K562 (cell line): ENCODE measurements at regions not wholly inside any gene's neighbourhood (a gene's known extent, or its start where the extent isn't known, plus 50 kb on each side); places are given as distances from the start of the nearest gene placed in this dataset.

Experiments used
- ATAC-seq: fragments of 200-7000 bp; cut with Tn5 transposase; 3 replicates; pipeline ENCODE4 v1.9.1; 2020; ENCODE audit warnings: moderate library complexity
- BruUV-seq: library from RNA; stranded (reverse); fragments of 400-500 nt; replicated peaks from 2 replicates; lab custom pipeline; 2021; lab: Mats Ljungman, UMichigan
- CTCF ChIA-PET: fragments of 300-600 bp; formaldehyde crosslinking; extraction: SDS; loops from one replicate; lab custom pipeline; 2021; ENCODE audit warnings: low intra/inter-chr PET ratio; lab: Yijun Ruan, JAX
- POLR2A ChIA-PET: fragments of 300-600, 350-650 bp; sonication (Branson Sonifier 250); formaldehyde crosslinking; extraction: SDS; loops from one replicate; lab custom pipeline; 2021; ENCODE audit warnings: antibody characterized with exemption, inconsistent platforms; lab: Yijun Ruan, JAX
- DNase-seq, 4 experiments: peaks; one replicate each; pipeline versions ENCODE4 v3.0.0 to v3.0.0-alpha.2; 2011 to 2018; ENCODE audit warnings: low spot score in 3 of 4, mixed read lengths in 3 of 4; ENCODE audit errors: extremely low read depth in 1 of 4
- FAIRE-seq: peaks from 2 replicates; lab custom pipeline; 2011; peaks lifted over from hg19 to GRCh38; lab: Jason Lieb, UNC
- H2AFZ ChIP-seq: 2 replicates; pipeline ENCODE4 v1.6.0; 2011; ENCODE audit warnings: low read depth, low read length, control low read depth, inconsistent platforms
- H3K27ac ChIP-seq: fragments of 200-600 bp; 3 replicates; pipeline ENCODE4 v1.8.0; 2011; ENCODE audit warnings: low read depth, mild to moderate bottlenecking, control low read depth, inconsistent platforms, low read length, moderate library complexity, mixed read lengths; ENCODE audit errors: extremely low read depth
- H3K27me3 ChIP-seq, 2 experiments: fragments of 300-600 bp in 1 of 2; 2 replicates in 1 of 2; 3 replicates in 1 of 2; pipeline versions ENCODE4 v1.6.0 to v1.8.0; 2011; ENCODE audit warnings: inconsistent platforms in 2 of 2, low read length in 2 of 2, mild to moderate bottlenecking in 1 of 2, mixed read lengths in 1 of 2, moderate library complexity in 1 of 2; ENCODE audit not compliant: control insufficient read depth in 2 of 2, insufficient read depth in 2 of 2
- H3K36me3 ChIP-seq: fragments of 300-600 bp; 3 replicates; pipeline ENCODE4 v1.8.0; 2011; ENCODE audit warnings: mild to moderate bottlenecking, low read length, inconsistent platforms; ENCODE audit not compliant: control insufficient read depth, insufficient read depth
- H3K4me1 ChIP-seq, 2 experiments: fragments of 200-600 bp in 1 of 2; replicated peaks in 1 of 2; 2 replicates in 1 of 2; 3 replicates in 1 of 2; pipeline versions ENCODE4 v1.5.1 to v1.8.0; 2011; ENCODE audit warnings: inconsistent platforms in 2 of 2, low read length in 2 of 2, mild to moderate bottlenecking in 1 of 2, mixed read lengths in 1 of 2, moderate library complexity in 1 of 2; ENCODE audit not compliant: control insufficient read depth in 2 of 2, insufficient read depth in 2 of 2
- H3K4me2 ChIP-seq: 2 replicates; pipeline ENCODE4 v1.6.1; 2011; ENCODE audit warnings: low read length, control low read depth, inconsistent platforms, mixed read lengths; ENCODE audit not compliant: insufficient read depth
- H3K4me3 ChIP-seq: fragments of 200-600 bp; sonication (generic), shearing (Covaris generic); 2 replicates; pipeline ENCODE4 v1.5.1; 2016; ENCODE audit warnings: control low read depth, inconsistent platforms
- H3K79me2 ChIP-seq: fragments of 200-600 bp; 3 replicates; pipeline ENCODE4 v1.8.0; 2011; ENCODE audit warnings: low read length, inconsistent platforms; ENCODE audit not compliant: control insufficient read depth, insufficient read depth
- H3K9ac ChIP-seq, 2 experiments: 2 replicates each; pipeline versions ENCODE4 v1.6.0 to v1.6.1; 2011; ENCODE audit warnings: low read depth in 2 of 2, low read length in 2 of 2, control low read depth in 1 of 2, inconsistent platforms in 1 of 2, mild to moderate bottlenecking in 1 of 2, mixed read lengths in 1 of 2; ENCODE audit not compliant: insufficient read depth in 1 of 2
- H3K9me1 ChIP-seq: one replicate; pipeline ENCODE4 v1.6.0; 2011; ENCODE audit warnings: inconsistent platforms, mild to moderate bottlenecking, low read length, moderate library complexity; ENCODE audit not compliant: control insufficient read depth, insufficient read depth
- H3K9me3 ChIP-seq: replicated peaks from 2 replicates; pipeline ENCODE4 v1.5.1; 2011; ENCODE audit warnings: low read depth, low read length, inconsistent platforms; ENCODE audit not compliant: control insufficient read depth, insufficient read depth
- H4K20me1 ChIP-seq: replicated peaks from 2 replicates; pipeline ENCODE4 v1.6.1; 2011; ENCODE audit warnings: low read length, inconsistent platforms, mixed read lengths; ENCODE audit not compliant: control insufficient read depth, insufficient read depth
- BRF1 ChIP-seq: IDR thresholded peaks from 3 replicates; pipeline ENCODE4 v1.6.1; 2011; ENCODE audit warnings: borderline replicate concordance, mild to moderate bottlenecking; ENCODE audit not compliant: insufficient read length; ENCODE audit errors: extremely low read depth
- FOSL1 ChIP-seq: fragments of 200-800 bp; sonication (Bioruptor generic); conservative IDR thresholded peaks from 2 replicates; pipeline ENCODE4 v1.6.1; 2016; ENCODE audit warnings: missing genetic modification characterization, missing compliant biosample characterization
- GATAD2A ChIP-seq: fragments of 450-650 bp; IDR thresholded peaks from 2 replicates; pipeline ENCODE4 v1.6.1; 2017
- HINFP ChIP-seq: fragments of 450-650 bp; conservative IDR thresholded peaks from 2 replicates; pipeline ENCODE4 v1.6.1; 2016; ENCODE audit warnings: missing genetic modification characterization, low read depth, mild to moderate bottlenecking, control low read depth, missing compliant biosample characterization
- HOXB6 ChIP-seq: fragments of 250-450 bp; sonication (Bioruptor Pico); IDR thresholded peaks from 2 replicates; pipeline ENCODE4 v1.5.1; 2022; ENCODE audit warnings: mild to moderate bottlenecking, borderline replicate concordance
- KAT7 ChIP-seq: sonication (generic); formaldehyde crosslinking; IDR thresholded peaks from 2 replicates; pipeline ENCODE4 v1.8.0; 2022; ENCODE audit warnings: missing genetic modification reagents, mild to moderate bottlenecking, borderline replicate concordance
- NFXL1 ChIP-seq: fragments of 450-650 bp; formaldehyde crosslinking; IDR thresholded peaks from 2 replicates; pipeline ENCODE4 v1.4.0; 2021; ENCODE audit warnings: mild to moderate bottlenecking
- NR3C1 ChIP-seq: sonication (generic); formaldehyde crosslinking; IDR thresholded peaks from 2 replicates; pipeline ENCODE4 v1.8.1; 2022; ENCODE audit warnings: missing genetic modification reagents
- PHB2 ChIP-seq: fragments of 450-650 bp; IDR thresholded peaks from 2 replicates; pipeline ENCODE4 v1.6.1; 2017; ENCODE audit warnings: low read depth
- RBFOX2 ChIP-seq: fragments of 200-400 bp; formaldehyde crosslinking; IDR thresholded peaks from 2 replicates; pipeline ENCODE4 v1.6.1; 2017; ENCODE audit warnings: low read depth, mild to moderate bottlenecking, low read length, moderate library complexity
- SMAD2 ChIP-seq: fragments of 150-350 bp; IDR thresholded peaks from 2 replicates; pipeline ENCODE4 v1.6.1; 2014; ENCODE audit warnings: low read depth, mild to moderate bottlenecking, low read length
- ZNF184 ChIP-seq: sonication (generic); formaldehyde crosslinking; IDR thresholded peaks from 2 replicates; pipeline ENCODE4 v1.5.0; 2020; ENCODE audit warnings: missing genetic modification reagents
- ZNF511 ChIP-seq: sonication (generic); formaldehyde crosslinking; IDR thresholded peaks from 2 replicates; pipeline ENCODE4 v1.8.0; 2022; ENCODE audit warnings: mild to moderate bottlenecking, missing genetic modification reagents
- WGBS: fragments of 100-300 bp; shearing (Covaris generic); methylation state at CpG from one replicate; pipeline ENCODE4 v1.1.6; 2016; ENCODE audit warnings: low coverage, mixed read lengths; ENCODE audit not compliant: insufficient coverage; ENCODE audit errors: missing lambda C conversion rate; 5-methylcytosine and 5-hydroxymethylcytosine counted together
- in situ Hi-C: fragments of 300-500 bp; cut with MboI; formaldehyde crosslinking; loops from 4 replicates; pipeline ENCODE4 v1.15.0; 2018; ENCODE audit warnings: inconsistent platforms, mixed read lengths
- intact Hi-C: fragments of 100-400 bp; cut with micrococcal nuclease; formaldehyde crosslinking; loops from 2 replicates; pipeline ENCODE4 v1.14.2; 2022

DNA sequence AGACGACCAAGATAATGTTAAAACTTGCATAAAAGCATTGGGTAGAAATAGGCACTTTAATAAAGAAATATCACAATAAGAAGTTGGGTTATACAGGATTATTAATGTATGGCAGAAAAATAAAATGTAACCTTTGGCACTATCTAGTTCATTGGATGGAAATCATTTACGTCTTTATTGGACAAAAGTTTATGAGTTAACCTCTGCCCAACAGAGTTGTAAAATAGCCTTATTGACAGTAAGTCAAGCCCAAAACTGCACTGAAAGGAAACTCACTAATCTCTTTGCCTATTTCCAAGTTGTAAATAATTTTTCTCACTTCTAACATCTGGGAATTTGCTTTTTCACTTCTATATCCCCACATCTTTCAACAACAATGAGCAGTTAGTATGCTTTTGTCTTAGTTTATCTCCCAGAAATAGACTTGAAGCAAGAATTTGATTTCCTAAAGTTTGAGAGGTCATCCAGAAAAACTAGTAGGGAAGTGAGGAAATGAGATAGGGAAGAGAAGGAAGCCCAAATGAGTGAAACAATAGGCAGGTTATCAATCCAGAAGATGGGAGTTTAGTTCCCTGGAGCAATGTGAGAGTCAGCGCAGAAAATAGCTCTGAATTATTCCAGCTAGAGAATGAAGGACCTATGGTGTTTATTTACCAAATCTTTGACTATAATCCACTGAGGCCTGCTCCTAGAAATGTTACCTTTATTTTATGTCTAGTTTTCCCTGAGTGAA is 434.8 kb downstream of the CCER1 start:
- ChIA-PET POLR2A (no interaction called here), CTCF (no interaction called here)
- H3K4me3 ChIP-seq, result no peak overlapping the region
- TF ChIP-seq BRF1 (no peak), ZNF184 (CRISPR knock-in tag) (no peak), KAT7 (CRISPR knock-in tag) (no peak)
- no peak overlapping the region for H3K4me2 ChIP-seq
- H3K9ac ChIP-seq, result no peak overlapping the region
- intact Hi-C loops, result no loop called here
- no peak overlapping the region for H3K27ac ChIP-seq
- no peaks in the 10 kb centered on the region for H3K36me3 ChIP-seq
- H4K20me1 ChIP-seq, result no peaks in the 10 kb centered on the region
- 2% methylated on average over 3 of the region's 3 CpGs for WGBS
- no peaks in the 10 kb centered on the region for H3K9me1 ChIP-seq
- H3K9me3 ChIP-seq, result no peaks in the 10 kb centered on the region
- ATAC-seq, result no peak
- FAIRE-seq, result no peak
- in situ Hi-C loops, result no loop called here
- H3K27me3 ChIP-seq, result no peaks in the 10 kb centered on the region
- H2AFZ ChIP-seq, result no peak overlapping the region
- BruUV-seq, result no TSS peak
- H3K79me2 ChIP-seq, result no peaks in the 10 kb centered on the region
- no peaks in the 10 kb centered on the region for H3K4me1 ChIP-seq
- DNase-seq, result no peak

- CTCF ChIA-PET, result no interaction called here
- in situ Hi-C loops (no loop called here), intact Hi-C loops (no loop called here)
- POLR2A ChIA-PET, result no interaction called here
- BruUV-seq, result no TSS peak
- no peak for DNase-seq
- no peak overlapping the region for H3K9ac ChIP-seq
- H3K79me2 ChIP-seq, result no peaks in the 10 kb centered on the region
- no peaks in the 10 kb centered on the region for H3K4me1 ChIP-seq
- no peaks in the 10 kb centered on the region for H3K9me3 ChIP-seq
- H3K4me3 ChIP-seq, result no peak overlapping the region
- no peak for ATAC-seq
- H3K27me3 ChIP-seq, result no peaks in the 10 kb centered on the region
- H3K27ac ChIP-seq, result no peak overlapping the region
- no peak overlapping the region for H3K4me2 ChIP-seq
- no peaks in the 10 kb centered on the region for H4K20me1 ChIP-seq
- no peaks in the 10 kb centered on the region for H3K36me3 ChIP-seq
- no peak for FAIRE-seq
- no peak overlapping the region for H2AFZ ChIP-seq
- H3K9me1 ChIP-seq, result no peaks in the 10 kb centered on the region
- TF ChIP-seq PHB2, result no peak
- TF ChIP-seq BRF1, result no peak
- no peak for TF ChIP-seq RBFOX2
- no peak for TF ChIP-seq HOXB6 (CRISPR knock-in tag)
- no peak for TF ChIP-seq NR3C1 (CRISPR knock-in tag)
- TF ChIP-seq FOSL1 (tag), result no peak
- TF ChIP-seq SMAD2, result no peak
- TF ChIP-seq NFXL1, result no peak
- no peak for TF ChIP-seq HINFP (tag)
- TF ChIP-seq GATAD2A, result no peak
- no peak for TF ChIP-seq ZNF511 (CRISPR knock-in tag)
- TF ChIP-seq, all 486 proteins: peak for 0
These were observed 435.7 kb downstream of the CCER1 start for GRCh38 chr12:90519285-90519684.
